Ishikawa (cell line): ENCODE measurements at regions not wholly inside any gene's neighbourhood (a gene's known extent, or its start where the extent isn't known, plus 50 kb on each side); places are given as distances from the start of the nearest gene placed in this dataset.

Experiments used
- CEBPB ChIP-seq: IDR thresholded peaks from 2 replicates; pipeline ENCODE4 v1.6.1; 2012
- CREB1 ChIP-seq: IDR thresholded peaks from 2 replicates; pipeline ENCODE4 v1.6.1; 2012; ENCODE audit warnings: low read depth
- EGR1 ChIP-seq: IDR thresholded peaks from 2 replicates; pipeline ENCODE4 v1.6.1; 2012
- EP300 ChIP-seq: IDR thresholded peaks from 2 replicates; pipeline ENCODE4 v1.6.1; 2012; ENCODE audit warnings: borderline replicate concordance
- FOXM1 ChIP-seq: IDR thresholded peaks from 2 replicates; pipeline ENCODE4 v1.6.1; 2012; ENCODE audit warnings: low read depth, borderline replicate concordance
- MAX ChIP-seq: IDR thresholded peaks from 2 replicates; pipeline ENCODE4 v1.6.1; 2012
- NFIC ChIP-seq: IDR thresholded peaks from 2 replicates; pipeline ENCODE4 v1.6.1; 2012
- RAD21 ChIP-seq: IDR thresholded peaks from 2 replicates; pipeline ENCODE4 v1.6.1; 2012; ENCODE audit warnings: low read depth
- REST ChIP-seq: IDR thresholded peaks from 2 replicates; pipeline ENCODE4 v1.6.1; 2012; ENCODE audit warnings: low read depth, mild to moderate bottlenecking
- TAF1 ChIP-seq: IDR thresholded peaks from 2 replicates; pipeline ENCODE4 v1.6.1; 2012; ENCODE audit warnings: low read depth, mild to moderate bottlenecking
- TCF12 ChIP-seq: IDR thresholded peaks from 2 replicates; pipeline ENCODE4 v1.6.1; 2012; ENCODE audit warnings: low read depth
- TEAD4 ChIP-seq: IDR thresholded peaks from 2 replicates; pipeline ENCODE4 v1.6.1; 2012
- YY1 ChIP-seq: IDR thresholded peaks from 2 replicates; pipeline ENCODE4 v1.6.1; 2012; ENCODE audit warnings: low read depth
- ZBTB7A ChIP-seq: IDR thresholded peaks from 2 replicates; pipeline ENCODE4 v1.6.1; 2012; ENCODE audit warnings: low read depth
- TF ChIP-seq, protein P1 (sequence below): IDR thresholded peaks from 2 replicates; pipeline ENCODE4 v1.6.1; 2012

DNA sequence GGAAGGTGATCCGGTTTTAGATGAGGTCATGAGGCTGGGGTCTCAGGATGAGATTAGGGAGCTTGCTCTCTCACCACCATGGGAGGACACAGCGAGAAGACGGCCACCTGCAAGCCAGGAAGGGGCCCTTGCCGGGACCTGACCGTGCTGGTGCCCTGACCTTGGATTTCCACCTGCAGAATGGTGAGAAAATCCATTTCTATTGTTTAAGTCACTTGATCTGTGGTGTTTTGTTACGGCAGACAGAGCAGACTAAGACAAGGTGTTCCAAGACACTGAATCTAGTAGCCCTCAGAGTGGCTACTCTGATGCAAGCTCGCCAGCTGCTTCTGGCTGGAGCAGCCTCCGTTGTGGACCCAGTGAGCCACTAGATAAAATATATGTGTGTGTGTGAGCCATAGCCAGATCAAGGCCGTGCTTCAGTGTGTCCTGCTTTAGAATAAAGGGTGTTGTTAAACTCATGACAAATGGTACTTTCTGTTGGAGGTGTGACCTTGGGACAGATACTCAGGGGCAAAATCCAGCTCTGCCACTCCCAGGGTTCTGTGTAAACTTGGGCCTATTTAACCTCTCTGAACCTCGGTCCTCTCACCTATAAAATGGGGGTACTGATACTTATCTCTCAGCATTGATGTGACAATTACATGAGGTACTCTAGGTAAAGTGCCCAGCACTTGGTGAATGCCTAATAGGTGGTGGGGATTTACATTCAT lies 67.9 kb upstream of the STX18 start:
- TF ChIP-seq MAX (peak; percentile 43; the same call in 1 of the 2 replicates), RAD21 (no peak), EGR1 (no peak), NFIC (peak; percentile 27; the same call in 1 of the 2 replicates), ZBTB7A (no peak), CEBPB (peak; percentile 39), TCF12 (peak; percentile 93), EP300 (peak; percentile 88), CREB1 (no peak), TEAD4 (0 out of 2 replicates have a peak, but pooled peaks have one; percentile 25), FOXM1 (peak; percentile 72)
- TF ChIP-seq, protein P1, sequence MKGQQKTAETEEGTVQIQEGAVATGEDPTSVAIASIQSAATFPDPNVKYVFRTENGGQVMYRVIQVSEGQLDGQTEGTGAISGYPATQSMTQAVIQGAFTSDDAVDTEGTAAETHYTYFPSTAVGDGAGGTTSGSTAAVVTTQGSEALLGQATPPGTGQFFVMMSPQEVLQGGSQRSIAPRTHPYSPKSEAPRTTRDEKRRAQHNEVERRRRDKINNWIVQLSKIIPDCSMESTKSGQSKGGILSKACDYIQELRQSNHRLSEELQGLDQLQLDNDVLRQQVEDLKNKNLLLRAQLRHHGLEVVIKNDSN = no peak

- TF ChIP-seq CREB1 = no peak
- TF ChIP-seq FOXM1 = no peak
- TF ChIP-seq ZBTB7A = no peak
- no peak for TF ChIP-seq CEBPB
- no peak for TF ChIP-seq EP300
- TF ChIP-seq YY1 = no peak
- TF ChIP-seq REST = no peak
Observed at GRCh38 chr4:4608214-4608537, 66.3 kb upstream of the STX18 start.

DNA sequence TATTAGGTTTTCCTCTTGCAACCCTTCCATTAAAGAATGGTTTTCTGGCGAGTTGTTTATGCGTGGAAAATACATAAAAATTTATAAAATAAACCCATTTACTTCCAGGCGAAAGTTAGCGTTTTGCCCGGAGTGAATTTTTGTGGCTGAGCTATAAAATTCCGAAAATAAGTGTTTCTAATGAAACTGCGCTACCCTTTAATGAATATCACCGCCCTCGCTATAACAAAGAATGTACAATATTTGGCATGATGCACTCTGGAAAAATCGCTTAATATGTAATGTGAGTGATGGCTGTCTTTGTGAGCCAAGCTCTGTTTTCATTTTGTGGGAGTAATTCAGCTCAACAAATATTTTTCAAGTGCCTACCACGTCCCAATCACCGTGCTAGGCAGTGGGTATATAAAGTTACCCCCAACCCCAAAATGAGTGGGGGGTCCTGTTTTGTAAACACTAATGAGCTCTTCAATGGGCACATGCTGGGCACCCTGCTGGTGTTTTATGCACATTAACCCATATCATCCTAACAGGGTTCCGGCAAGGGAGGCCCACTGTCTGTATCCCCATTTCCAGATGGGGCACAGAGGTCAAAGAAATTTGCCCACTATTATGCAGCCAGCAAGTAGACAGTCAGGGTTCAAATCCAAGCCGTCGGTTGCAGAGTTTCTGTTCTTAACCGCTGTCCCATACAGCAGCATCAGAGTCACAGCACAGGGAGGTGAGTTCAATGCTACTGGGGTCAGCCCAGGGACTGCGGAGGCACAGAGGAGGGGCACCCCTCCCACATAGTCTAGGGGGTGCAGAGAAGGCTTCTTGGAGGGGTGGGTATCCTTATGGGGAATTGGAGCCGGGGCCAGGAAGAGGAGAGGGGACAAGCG lies 65.7 kb upstream of the STX18 start:
- no peak for TF ChIP-seq EP300
- TF ChIP-seq, protein P1 = no peak
- no peak for TF ChIP-seq RAD21
- no peak for TF ChIP-seq NFIC
- TF ChIP-seq MAX = no peak
- no peak for TF ChIP-seq TCF12
- no peak for TF ChIP-seq ZBTB7A

GRCh38 chr4:4606321-4606720 lies 64.5 kb upstream of the STX18 start:
- no peak for TF ChIP-seq EGR1
- no peak for TF ChIP-seq REST
- TF ChIP-seq FOXM1 = no peak
- no peak for TF ChIP-seq TAF1
- TF ChIP-seq, protein P1 = no peak; the same call in 1 of the 2 replicates

DNA sequence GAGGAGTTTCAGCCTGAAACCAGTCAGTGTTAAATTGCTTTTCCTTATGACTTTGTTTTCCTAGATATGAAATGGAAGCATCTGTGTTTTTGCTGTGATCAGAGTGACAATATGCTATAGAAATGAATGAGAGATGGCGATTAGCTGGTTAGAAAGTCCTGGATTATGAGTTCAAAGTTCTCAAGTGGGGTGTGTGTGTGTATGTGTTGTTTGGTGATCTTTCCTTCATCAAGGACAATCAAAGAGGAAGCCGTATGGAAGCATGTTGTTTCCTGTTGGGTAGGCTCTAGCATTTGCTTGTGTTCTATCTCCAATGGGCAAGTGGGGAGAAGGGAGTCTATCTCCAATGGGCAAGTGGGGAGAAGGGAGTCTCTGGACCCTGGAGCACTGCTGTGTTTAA lies 64.0 kb upstream of the STX18 start:
- no peak for TF ChIP-seq TCF12
- TF ChIP-seq EGR1 = no peak
- no peak for TF ChIP-seq YY1
- TF ChIP-seq CREB1 = no peak
- TF ChIP-seq CEBPB = no peak
- TF ChIP-seq ZBTB7A = no peak
- no peak for TF ChIP-seq TEAD4
- TF ChIP-seq EP300 = no peak
- TF ChIP-seq, protein P1 = no peak
- no peak for TF ChIP-seq REST
- TF ChIP-seq RAD21 = no peak
- TF ChIP-seq TAF1 = no peak
- no peak for TF ChIP-seq NFIC
- no peak for TF ChIP-seq MAX
